ENCODE measurements at regions not wholly inside any gene's neighbourhood (a gene's known extent, or its start where the extent isn't known, plus 50 kb on each side); places are given as distances from the start of the nearest gene placed in this dataset.
"Not testable (repeated sequence)": the region's sequence is repeated elsewhere in the genome, so short reads cannot be mapped to it uniquely, and the experiment has no call there.

DNA sequence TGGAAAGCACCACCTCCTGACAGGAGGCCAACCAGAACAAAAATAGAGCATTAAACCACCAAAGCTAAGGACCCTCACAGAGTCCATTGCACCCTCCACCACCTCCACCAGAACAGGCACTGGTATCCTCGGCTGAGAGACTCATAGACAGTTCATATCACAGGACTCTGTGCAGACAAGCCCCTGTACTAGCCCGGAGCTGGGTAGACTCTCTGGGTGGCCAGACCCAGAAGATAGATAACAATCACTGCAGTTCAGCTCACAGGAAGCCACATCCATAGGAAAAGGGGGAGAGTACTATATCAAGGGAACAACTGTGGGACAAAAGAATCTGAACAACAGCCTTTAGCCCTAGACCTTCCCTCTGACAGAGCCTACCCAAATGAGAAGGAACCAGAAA lies 67.4 kb upstream of the SSTR4 start:
- DNase-seq: not testable (repeated sequence)

DNA sequence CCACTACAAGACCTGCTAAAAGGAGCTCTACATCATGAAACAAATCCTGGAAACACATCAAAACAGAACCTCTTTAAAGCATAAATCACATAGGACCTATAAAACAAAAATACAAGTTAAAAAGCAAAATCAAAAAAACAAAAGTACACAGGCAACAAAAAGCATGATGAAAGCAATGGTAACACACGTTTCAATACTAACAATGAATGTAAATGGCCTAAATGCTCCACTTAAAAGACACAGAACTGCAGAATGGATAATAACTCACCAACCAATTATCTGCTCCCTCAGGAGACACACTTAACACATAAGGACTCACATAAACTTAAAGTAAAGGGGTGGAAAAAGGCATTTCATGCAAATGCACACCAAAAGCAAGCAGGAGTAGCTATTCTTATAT lies 66.1 kb upstream of the SSTR4 start:
- not testable (repeated sequence) for DNase-seq

DNA sequence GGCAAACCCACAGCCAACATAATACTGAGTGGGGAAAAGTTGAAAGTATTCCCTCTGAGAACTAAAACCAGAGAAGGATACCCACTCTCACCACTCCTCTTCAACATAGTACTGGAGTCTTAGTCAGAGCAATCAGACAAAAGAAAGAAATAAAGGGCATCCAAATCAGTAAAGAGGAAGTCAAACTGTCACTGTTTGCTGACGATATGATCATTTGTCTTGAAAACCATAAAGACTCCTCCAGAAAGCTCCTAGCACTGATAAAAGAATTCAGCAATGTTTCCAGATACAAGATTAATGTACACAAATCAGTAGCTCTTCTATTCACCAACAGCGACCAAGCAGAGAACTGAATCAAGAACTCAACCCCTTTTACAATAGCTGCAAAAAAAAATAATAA lies 64.0 kb upstream of the SSTR4 start:
- DNase-seq: not testable (repeated sequence)

DNA sequence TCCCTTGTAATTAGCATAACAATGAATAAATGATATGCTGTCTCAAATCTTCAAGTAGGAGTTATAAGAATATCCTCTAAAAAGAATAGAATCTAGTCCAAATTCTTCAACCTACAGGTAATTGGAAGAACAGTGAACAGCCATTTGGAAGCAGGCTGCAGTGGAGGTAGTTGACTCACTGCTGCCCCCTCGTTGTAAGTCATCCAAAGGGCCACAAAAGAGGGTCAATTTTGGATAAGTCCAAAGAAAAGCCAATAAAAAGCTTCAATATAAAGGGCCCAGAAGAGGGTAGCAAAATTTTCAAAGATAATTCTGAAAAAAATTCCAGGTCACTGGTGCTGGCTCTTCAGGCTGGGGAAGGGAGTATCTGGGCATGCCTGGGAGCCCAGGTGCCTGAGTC lies 60.8 kb upstream of the SSTR4 start:
- no peak for DNase-seq

DNA sequence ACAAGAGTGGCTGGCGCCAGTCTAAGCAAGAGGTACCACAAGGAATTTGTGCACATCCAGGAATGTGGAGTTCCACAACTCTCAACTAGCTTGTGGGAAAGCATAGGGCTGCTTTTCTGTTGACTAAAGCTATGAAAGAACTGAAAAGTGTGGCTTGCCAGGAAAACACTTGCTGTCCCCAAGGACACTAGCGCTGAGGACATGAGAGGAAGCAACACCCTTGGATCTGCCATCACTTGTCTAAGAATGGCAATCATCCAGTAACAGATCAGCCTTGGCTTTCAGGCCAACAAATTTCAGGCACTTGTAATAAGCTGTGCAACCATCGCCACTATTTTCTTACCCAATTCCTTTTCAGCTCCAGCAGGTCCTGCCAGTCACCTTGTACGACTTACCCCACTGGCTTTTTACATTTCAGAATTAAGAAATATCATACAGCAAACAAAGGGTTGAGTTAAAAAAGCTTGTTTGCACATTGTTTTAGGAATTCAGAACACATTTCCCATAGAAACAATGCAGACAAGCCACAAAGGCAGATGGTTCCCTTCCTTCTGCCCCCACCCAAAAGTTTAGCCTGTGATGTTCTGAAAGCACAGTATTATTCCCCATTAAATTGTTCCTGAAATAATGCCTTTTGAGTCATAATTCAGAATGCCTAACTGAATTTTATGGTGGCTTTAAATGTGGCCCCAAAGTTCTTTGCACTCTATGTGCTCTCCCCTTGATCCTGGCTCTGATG lies 57.9 kb upstream of the SSTR4 start:
- DNase-seq: no peak

DNA sequence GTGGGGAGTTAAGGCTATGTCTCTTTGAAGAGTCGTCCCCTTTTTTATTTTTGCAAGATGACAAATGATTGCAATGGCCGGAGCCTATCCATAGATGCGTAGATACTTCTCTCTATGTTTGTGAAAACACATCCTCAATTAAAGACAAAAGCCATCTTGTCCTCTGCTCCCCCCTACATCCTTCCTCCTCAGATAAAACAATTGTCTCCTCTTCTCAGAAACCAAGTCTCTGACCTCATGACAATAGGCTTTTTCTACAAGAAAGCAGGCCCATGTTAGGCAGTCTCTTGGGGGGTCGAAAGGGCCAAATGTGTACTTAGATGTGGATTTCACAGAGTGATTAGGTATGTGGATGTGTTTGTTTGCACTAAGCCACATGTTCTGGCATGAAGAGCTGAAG lies 51.1 kb upstream of the SSTR4 start:
- no peak for DNase-seq

DNA sequence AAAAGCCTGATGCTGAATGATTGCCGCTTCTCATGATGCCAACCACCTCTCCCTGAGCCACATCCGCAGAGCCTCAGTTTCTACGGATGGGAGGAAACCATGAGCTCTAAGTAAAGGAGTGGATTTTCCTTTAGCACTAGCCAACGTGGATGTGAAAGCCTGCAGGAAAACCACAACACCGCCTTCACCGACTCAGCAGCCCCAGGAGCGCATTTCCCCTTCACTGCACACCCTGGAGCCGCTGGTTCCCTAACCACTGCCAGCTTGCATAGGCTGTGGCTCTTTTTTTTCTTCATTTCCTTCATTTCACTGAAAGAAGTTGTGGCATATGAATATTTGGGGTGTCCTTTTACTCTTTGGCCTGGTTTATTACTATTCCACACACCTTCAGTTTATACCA lies 50.5 kb upstream of the SSTR4 start:
- no peak for DNase-seq

DNA sequence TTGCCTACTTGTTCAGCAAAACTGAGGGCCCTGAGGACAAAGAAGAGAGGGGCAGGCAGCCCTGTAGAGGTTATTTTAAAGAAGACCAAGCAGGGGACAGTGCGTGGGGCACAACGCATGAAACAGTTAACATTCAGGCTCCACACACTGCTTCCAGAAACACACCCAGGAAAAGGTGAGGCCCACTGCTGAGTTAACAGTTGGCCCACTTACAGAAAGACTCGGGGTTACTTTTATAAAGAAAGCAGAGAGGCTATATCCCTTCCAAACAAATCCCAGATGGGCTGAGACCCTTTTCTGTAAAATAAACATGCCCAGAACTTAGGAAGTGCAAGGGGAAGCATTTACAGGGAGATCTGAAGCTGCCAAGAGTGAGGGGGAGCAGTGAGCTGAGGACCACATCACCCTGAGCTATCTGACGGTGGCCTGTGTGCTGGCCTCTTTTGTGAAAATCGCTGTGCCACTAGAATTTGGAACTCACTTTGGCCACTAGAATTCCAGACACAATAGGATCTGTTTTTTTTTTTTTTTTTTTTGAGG lies 49.8 kb upstream of the SSTR4 start:
- DNase-seq: no peak

All from 8988T (cell line).